ENCODE measurements at regions not wholly inside any gene's neighbourhood (a gene's known extent, or its start where the extent isn't known, plus 50 kb on each side); places are given as distances from the start of the nearest gene placed in this dataset.

DNA sequence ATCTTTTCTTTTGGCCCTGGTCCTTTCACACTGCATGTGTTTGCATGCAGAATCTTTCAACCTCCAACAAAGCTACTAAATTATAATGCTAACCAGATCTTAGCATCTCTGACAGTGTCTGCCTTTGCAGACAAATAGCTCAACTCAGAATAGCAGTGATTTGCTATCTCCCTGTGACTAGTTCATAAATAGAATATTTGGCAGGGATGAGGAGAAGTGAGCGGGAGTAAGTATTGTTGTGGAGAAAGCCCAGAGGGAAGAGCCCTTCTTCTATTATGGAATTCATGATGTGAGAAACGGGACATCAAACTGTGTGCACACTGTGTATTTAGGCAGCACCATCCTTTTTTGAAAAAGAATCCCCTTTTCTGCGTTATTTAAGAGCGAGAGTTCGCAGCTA is 288.0 kb upstream of the CHORDC1 start:
- ChIA-PET CTCF (no interaction called here), POLR2A (no interaction called here)
- no peaks in the 10 kb centered on the region; the same call in 1 of the 2 replicates for H3K9me3 ChIP-seq (ENCODE audit: control insufficient read depth, insufficient read depth, low read depth, low read length)
- no peak for DNase-seq (ENCODE audit: low read depth, low spot score)
- no peaks in the 10 kb centered on the region for H3K27me3 ChIP-seq (ENCODE audit: control insufficient read depth, insufficient read depth, low read length)
- intact Hi-C loops (cut with micrococcal nuclease; ENCODE audit: unreplicated experiment) (no loop called here), in situ Hi-C loops (cut with HindIII; ENCODE audit: low pct_unique_long_range_greater_than_20kb, low sequenced_read_pairs) (no loop called here)
- H3K4me1 ChIP-seq (ENCODE audit: control insufficient read depth, insufficient read depth, low read length) = no peaks in the 10 kb centered on the region
- no TSS peak for BruUV-seq (replicated peaks)
- H3K4me3 ChIP-seq (ENCODE audit: low read depth in 2 of 2, low read length in 2 of 2) = no peak overlapping the region
- H3K27ac ChIP-seq (ENCODE audit: low read length) = no peak overlapping the region
- TF ChIP-seq, protein P1, sequence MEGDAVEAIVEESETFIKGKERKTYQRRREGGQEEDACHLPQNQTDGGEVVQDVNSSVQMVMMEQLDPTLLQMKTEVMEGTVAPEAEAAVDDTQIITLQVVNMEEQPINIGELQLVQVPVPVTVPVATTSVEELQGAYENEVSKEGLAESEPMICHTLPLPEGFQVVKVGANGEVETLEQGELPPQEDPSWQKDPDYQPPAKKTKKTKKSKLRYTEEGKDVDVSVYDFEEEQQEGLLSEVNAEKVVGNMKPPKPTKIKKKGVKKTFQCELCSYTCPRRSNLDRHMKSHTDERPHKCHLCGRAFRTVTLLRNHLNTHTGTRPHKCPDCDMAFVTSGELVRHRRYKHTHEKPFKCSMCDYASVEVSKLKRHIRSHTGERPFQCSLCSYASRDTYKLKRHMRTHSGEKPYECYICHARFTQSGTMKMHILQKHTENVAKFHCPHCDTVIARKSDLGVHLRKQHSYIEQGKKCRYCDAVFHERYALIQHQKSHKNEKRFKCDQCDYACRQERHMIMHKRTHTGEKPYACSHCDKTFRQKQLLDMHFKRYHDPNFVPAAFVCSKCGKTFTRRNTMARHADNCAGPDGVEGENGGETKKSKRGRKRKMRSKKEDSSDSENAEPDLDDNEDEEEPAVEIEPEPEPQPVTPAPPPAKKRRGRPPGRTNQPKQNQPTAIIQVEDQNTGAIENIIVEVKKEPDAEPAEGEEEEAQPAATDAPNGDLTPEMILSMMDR (IDR thresholded peaks at IDR 0.05) = no peak
- TF ChIP-seq, protein P2, sequence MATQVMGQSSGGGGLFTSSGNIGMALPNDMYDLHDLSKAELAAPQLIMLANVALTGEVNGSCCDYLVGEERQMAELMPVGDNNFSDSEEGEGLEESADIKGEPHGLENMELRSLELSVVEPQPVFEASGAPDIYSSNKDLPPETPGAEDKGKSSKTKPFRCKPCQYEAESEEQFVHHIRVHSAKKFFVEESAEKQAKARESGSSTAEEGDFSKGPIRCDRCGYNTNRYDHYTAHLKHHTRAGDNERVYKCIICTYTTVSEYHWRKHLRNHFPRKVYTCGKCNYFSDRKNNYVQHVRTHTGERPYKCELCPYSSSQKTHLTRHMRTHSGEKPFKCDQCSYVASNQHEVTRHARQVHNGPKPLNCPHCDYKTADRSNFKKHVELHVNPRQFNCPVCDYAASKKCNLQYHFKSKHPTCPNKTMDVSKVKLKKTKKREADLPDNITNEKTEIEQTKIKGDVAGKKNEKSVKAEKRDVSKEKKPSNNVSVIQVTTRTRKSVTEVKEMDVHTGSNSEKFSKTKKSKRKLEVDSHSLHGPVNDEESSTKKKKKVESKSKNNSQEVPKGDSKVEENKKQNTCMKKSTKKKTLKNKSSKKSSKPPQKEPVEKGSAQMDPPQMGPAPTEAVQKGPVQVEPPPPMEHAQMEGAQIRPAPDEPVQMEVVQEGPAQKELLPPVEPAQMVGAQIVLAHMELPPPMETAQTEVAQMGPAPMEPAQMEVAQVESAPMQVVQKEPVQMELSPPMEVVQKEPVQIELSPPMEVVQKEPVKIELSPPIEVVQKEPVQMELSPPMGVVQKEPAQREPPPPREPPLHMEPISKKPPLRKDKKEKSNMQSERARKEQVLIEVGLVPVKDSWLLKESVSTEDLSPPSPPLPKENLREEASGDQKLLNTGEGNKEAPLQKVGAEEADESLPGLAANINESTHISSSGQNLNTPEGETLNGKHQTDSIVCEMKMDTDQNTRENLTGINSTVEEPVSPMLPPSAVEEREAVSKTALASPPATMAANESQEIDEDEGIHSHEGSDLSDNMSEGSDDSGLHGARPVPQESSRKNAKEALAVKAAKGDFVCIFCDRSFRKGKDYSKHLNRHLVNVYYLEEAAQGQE (IDR thresholded peaks at IDR 0.05; ENCODE audit: insufficient read depth in 1 of 2, low read depth in 2 of 2, low read length in 1 of 2) = no peak
- TF ChIP-seq SIN3A (IDR thresholded peaks at IDR 0.05; ENCODE audit: borderline replicate concordance, insufficient read depth, low read depth, low read length) (no peak), POLR2AphosphoS5 (IDR thresholded peaks at IDR 0.05; ENCODE audit: low read depth, low read length) (no peak), TCF7L2 (IDR thresholded peaks at IDR 0.05; ENCODE audit: low read depth, low read length) (no peak)
- no peaks in the 10 kb centered on the region for H3K36me3 ChIP-seq (ENCODE audit: control insufficient read depth, insufficient read depth, low read length)
- no peak for ATAC-seq

DNA sequence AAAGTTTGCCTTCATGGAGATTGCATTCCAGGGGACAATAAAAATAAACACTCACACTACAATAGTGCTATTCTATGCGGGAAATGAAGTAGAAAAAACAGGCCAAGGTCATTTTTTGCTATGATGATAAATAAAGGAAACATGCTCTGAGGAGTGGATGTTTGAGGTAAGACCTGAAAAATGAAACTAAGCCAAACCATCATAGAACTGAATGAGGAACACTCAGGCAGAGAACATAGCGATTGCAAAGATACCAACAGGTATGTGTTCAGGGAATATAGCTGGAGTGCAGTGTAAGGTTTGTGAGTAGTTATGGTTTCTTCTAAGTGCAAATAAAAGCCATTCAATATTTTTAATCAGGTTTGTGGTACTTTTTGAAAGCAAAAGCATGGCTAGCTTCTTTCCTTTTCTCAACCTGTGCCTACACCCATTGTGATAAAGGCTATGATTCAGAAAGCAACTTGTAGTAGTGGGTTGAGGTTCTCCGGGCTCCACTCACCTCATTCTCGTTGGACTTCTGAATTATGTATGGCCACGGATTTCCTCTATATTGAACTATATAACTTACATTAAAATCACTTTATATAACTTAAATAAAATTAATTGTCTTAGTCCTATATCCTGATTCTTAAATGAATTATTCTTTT is 278.2 kb upstream of the CHORDC1 start:
- Histone ChIP-seq H3K27ac (ENCODE audit: low read length) (no peak overlapping the region), H3K4me1 (ENCODE audit: control insufficient read depth, insufficient read depth, low read length) (no peaks in the 10 kb centered on the region), H3K27me3 (ENCODE audit: control insufficient read depth, insufficient read depth, low read length) (no peaks in the 10 kb centered on the region), H3K4me3 (ENCODE audit: low read depth in 2 of 2, low read length in 2 of 2) (no peak overlapping the region), H3K9me3 (ENCODE audit: control insufficient read depth, insufficient read depth, low read depth, low read length) (no peaks in the 10 kb centered on the region), H3K36me3 (ENCODE audit: control insufficient read depth, insufficient read depth, low read length) (no peaks in the 10 kb centered on the region)
- DNase-seq (ENCODE audit: low read depth, low spot score) = no peak
- TF ChIP-seq, protein P1 (IDR thresholded peaks at IDR 0.05) = no peak
- no peak for TF ChIP-seq POLR2AphosphoS5 (IDR thresholded peaks at IDR 0.05; ENCODE audit: low read depth, low read length)
- TF ChIP-seq, protein P2 (IDR thresholded peaks at IDR 0.05; ENCODE audit: insufficient read depth in 1 of 2, low read depth in 2 of 2, low read length in 1 of 2) = no peak
- TF ChIP-seq SIN3A (IDR thresholded peaks at IDR 0.05; ENCODE audit: borderline replicate concordance, insufficient read depth, low read depth, low read length) = no peak
- no peak for TF ChIP-seq TCF7L2 (IDR thresholded peaks at IDR 0.05; ENCODE audit: low read depth, low read length)
- CTCF ChIA-PET = no interaction called here
- intact Hi-C loops (cut with micrococcal nuclease; ENCODE audit: unreplicated experiment) (no loop called here), in situ Hi-C loops (cut with HindIII; ENCODE audit: low pct_unique_long_range_greater_than_20kb, low sequenced_read_pairs) (no loop called here)
- POLR2A ChIA-PET = no interaction called here
- BruUV-seq (replicated peaks) = no TSS peak
- ATAC-seq = no peak
